HG03439 (cell line): ENCODE measurements at regions not wholly inside any gene's neighbourhood (a gene's known extent, or its start where the extent isn't known, plus 50 kb on each side); places are given as distances from the start of the nearest gene placed in this dataset.
"Not testable (repeated sequence)": the region's sequence is repeated elsewhere in the genome, so short reads cannot be mapped to it uniquely, and the experiment has no call there.

Experiments
- ATAC-seq: cut with Tn5 transposase; IDR thresholded peaks from one replicate; pipeline ENCODE4 v1.9.1; 2021; ENCODE audit warnings: mild to moderate bottlenecking, moderate library complexity; ENCODE audit not compliant: unreplicated experiment

- no peak for ATAC-seq
Measured at GRCh38 chr10:6929148-6929830, 349.2 kb upstream of the PRKCQ start.

DNA sequence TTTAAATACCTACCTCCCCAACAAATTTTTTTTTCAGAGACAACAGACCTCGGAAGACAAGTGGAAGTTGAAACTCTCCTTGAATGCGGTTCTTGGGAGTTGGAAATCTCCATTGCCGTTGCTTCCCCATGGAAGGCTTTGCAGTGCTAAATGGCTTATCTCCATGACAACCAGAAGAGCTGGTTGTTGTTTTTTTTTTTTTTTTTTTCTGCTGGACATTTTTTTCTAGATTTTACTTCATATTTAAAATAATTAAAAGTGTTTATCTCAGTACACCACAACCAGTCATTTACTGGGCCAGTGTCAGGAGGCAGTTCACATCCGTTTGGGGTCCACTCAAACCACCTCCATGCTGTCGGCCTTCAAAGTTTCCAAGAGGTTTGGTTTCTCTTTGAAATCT lies 348.5 kb upstream of the PRKCQ start:
- ATAC-seq, result no peak

DNA sequence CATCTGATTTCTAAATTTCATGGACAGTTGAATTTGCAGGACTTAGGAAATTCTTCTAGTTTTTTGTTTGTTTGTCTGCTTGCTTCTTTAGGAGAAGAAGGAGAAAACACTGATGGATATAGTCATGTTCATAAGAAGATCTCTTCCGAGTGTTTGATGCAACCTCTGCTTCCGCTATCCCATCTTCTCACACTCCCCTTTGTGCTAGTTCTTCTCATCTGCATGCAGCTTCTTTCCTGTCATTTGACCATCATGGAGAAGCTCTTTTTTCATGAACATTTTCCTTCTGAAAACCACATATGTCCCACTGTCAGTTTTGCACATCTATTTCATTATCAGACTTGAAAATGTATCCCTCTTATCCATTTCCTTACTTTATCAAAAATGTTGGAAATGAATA lies 346.9 kb upstream of the PRKCQ start:
- no peak for ATAC-seq

DNA sequence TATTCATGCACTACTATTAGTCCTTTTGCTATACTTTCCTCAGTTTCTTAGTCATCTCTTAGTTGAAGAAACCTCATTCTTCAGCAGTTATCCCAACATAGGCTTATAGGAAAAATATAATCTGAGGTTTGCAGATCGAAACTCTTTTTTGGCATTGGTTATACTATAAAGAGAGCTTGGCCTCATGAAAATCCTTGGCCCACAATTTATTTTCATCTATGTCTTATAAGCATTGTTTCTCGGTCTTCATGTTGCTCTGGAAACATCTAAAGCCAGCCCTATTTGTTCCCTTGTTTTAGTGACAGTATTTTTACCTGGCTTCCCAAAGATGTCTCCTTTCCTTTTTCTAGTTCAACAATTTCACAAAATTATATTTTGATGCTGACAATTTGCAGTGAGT lies 345.1 kb upstream of the PRKCQ start:
- ATAC-seq, result no peak

- ATAC-seq, result no peak
Measured at GRCh38 chr10:6924166-6924565, 344.1 kb upstream of the PRKCQ start.

DNA sequence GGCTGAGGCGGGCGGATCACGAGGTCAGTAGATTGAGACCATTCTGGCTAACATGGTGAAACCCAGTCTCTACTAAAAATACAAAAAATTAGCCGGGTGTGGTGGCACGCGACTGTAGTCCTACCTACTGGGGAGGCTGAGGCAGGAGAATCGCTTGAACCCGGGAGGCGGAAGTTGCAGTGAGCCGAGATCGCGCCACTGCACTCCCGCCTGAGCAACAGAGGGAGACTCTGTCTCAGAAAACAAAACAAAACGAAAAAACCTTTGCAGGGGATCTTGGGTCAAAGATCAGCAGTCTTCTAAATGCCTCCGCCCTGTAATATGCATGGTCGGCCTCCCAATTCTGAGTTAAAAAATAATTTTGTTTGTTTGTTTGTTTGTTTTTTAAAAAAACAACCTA lies 340.9 kb upstream of the PRKCQ start:
- ATAC-seq, result not testable (repeated sequence)

DNA sequence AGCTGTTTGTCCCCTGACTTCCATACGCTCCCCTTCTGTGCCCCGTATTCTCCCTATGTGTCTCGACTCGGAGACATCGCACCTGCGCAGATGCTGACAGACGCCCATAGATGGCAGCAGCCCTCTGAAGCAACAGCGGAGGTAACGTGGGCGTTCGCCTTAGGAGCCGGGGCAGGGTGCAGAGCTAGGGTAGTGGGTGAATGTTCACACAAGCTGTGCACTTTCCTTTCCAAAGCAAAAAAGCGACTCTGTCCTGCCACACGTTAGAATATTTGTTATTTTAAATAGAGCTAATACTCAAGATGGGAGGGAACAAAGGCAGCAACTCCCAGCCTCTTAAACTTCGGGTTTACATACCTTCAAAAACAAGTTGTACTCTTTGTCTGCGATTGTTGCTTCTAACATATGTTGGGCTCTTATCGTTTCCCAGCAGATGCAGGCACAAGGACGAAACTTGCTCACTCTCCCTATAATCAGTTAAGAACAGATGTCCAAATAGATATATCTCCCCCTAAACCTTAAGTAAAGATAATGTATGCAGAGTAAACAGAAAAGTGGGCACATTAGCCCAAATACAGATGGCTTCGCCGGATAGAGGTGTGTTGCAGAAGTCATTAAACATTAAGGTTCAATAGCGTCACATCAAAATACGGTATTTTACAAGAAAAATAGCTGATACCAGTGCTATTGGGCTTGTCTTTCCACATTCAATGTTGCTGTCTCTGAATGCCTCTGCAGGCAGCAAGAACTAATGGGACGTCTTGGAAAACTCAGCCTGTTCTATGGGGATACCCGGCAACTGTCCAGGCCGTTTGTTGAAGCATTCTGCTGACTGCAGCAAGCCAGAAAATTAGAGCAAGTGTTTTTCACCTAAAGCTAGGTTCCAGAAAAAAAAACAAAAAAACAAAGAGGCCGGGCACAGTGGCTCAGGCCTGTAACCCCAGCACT lies 340.3 kb upstream of the PRKCQ start:
- peak; percentile 93 for ATAC-seq

DNA sequence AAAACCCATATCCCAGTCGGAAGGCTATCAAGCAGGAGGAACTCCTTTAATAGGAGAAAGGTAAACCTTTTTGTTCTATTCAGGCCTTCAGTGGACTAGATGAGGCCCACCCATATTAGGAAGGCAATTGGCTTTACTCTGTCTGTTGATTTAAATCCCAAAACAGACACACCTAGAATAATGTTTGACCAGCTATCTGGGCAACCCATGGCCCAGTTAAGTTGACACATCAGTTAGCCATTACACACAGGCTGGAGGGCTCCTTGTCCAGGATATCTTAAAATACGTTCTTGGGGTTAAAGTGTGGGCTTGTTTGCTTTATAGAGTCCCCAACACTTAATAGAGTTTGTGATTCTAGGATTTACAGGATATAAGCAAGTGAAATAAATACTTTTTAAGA lies 339.0 kb upstream of the PRKCQ start:
- ATAC-seq, result no peak

DNA sequence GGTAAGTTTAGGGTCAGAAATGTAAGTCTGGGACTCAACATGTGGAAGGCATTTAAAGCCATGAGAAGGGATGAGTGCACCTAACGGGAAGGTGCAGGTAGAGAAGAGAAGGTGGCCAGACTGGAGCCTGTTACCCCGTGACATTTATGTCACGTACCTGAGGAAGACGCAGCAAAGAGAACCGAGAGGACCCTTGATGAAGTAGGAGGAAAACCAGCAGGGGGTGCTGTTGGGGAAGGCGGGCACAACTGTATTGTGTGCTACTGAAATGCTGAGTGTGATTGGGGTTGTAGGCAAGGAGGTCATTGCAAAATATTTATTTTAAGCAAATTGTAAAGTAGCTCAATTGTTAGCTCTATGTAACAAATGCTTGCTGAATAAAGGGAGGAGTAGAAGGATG lies 338.2 kb upstream of the PRKCQ start:
- ATAC-seq, result no peak

DNA sequence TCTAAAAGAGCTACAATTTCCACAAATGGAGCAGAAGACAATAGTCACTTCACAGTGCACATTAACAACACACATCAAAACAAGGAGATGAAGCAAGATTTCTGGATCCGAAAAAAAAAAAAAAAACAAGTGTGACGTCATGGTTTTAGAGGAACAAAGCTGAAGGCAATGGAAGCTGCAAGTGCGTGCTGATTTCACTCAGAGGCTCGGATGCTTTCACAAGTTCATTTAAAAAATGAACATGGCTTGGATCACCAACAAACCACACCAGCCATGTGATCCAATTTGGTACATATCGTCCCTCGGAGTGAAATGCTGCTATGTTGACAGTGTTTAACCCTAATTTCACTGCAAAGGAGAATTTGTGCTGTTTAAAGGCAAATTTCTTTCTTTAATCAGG lies 337.0 kb upstream of the PRKCQ start:
- no peak for ATAC-seq

GRCh38 chr10:6916601-6917000 lies 336.5 kb upstream of the PRKCQ start:
- no peak for ATAC-seq

GRCh38 chr10:6915307-6915706 lies 335.2 kb upstream of the PRKCQ start:
- no peak for ATAC-seq

- ATAC-seq, result no peak
Measured at GRCh38 chr10:6912929-6913328, 332.9 kb upstream of the PRKCQ start.

DNA sequence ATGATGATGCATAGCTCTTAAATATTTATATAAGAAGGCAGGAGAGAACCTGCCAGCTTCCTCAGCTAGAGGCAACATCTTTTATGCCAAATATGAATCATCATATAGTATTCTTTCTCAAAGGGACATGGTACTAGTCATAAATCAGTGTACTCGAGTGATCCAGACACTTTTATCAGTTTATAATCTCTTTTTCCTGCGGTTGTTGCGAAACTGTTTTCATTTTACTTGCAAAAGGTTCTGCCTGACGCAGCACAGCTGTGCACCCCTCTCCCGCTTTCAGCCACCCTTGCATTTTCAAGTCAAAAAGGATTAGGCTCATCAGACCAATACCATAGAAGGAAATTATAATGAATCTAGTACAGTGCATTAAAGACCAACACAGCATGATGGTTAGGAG lies 332.3 kb upstream of the PRKCQ start:
- ATAC-seq, result no peak

- no peak for ATAC-seq
Measured at GRCh38 chr10:6912021-6912420, 331.9 kb upstream of the PRKCQ start.

- ATAC-seq, result no peak
Measured at GRCh38 chr10:6909905-6910560, 330.0 kb upstream of the PRKCQ start.

- ATAC-seq, result no peak
Measured at GRCh38 chr10:6907877-6908530, 327.9 kb upstream of the PRKCQ start.

DNA sequence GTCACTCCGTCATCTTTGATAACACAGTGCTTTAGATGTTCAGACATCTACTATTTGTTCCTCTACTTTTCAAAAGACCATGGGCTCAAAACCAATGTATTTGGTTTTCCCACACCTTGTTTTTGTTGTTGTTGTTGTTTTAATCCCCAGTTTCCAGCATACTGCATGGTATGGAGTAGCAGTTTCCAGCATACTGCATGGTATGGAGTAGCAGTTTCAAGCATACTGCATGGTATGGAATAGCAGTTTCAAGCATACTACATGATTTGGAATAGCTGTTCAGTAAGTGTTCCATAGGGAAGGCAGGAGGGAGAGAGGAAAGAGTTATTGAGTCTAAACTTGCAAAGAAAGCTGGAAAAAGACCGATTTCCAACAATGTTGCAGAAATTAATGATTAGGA lies 314.3 kb upstream of the PRKCQ start:
- ATAC-seq, result no peak

- no peak for ATAC-seq
Measured at GRCh38 chr10:6892864-6893263, 312.8 kb upstream of the PRKCQ start.

GRCh38 chr10:6891924-6892323 lies 311.8 kb upstream of the PRKCQ start:
- no peak for ATAC-seq

DNA sequence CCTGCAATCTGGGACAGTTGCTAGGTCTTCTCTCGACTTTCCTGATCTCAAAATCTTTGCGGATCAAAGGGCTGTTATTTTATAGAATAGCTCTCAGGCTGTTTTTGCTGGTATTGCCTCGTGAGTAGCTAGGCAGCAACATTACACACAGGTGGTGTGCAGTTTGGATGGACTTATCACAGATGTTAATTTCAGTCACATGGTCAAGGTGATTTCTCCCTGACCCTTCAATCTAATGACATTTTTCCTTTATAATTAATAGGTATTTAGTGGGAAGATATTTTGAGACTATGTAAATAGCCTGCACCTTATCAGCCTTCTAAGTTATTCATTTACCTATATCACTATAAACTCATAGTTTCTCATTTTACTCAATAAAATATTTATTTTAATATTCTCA lies 309.6 kb upstream of the PRKCQ start:
- no peak for ATAC-seq
